Esophagus squamous epithelium (tissue), 4 donors: ENCODE measurements at regions not wholly inside any gene's neighbourhood (a gene's known extent, or its start where the extent isn't known, plus 50 kb on each side); places are given as distances from the start of the nearest gene placed in this dataset.

Source experiments
- CTCF ChIP-seq, 6 experiments: fragments of 450-650 bp in 4 of 6; fragments of 200-600 bp in 2 of 6; sonication (generic) in 2 of 6; IDR thresholded peaks; one replicate each; pipeline ENCODE4 v1.5.1; 2016 to 2019; ENCODE audit warnings: antibody characterized with exemption in 6 of 6, mild to moderate bottlenecking in 4 of 6, moderate library complexity in 4 of 6
- POLR2A ChIP-seq, 4 donors: fragments of 450-650 bp; IDR thresholded peaks; one replicate each; pipeline ENCODE4 v1.6.1; 2017; ENCODE audit warnings: antibody characterized with exemption in 4 of 4, mild to moderate bottlenecking in 4 of 4, moderate library complexity in 3 of 4

- no peak for TF ChIP-seq CTCF (IDR thresholded peaks at IDR 0.05)
- TF ChIP-seq POLR2A (IDR thresholded peaks at IDR 0.05), result no peak
Observed at GRCh38 chr7:96869538-96869937, 135.8 kb upstream of the DLX6 start.
